Neural progenitor cell (in vitro differentiated cells): ENCODE measurements at regions not wholly inside any gene's neighbourhood (a gene's known extent, or its start where the extent isn't known, plus 50 kb on each side); places are given as distances from the start of the nearest gene placed in this dataset.
"Not testable (repeated sequence)": the region's sequence is repeated elsewhere in the genome, so short reads cannot be mapped to it uniquely, and the experiment has no call there.

ENCODE experiments used
- DNase-seq: peaks from one replicate; pipeline ENCODE4 v3.0.0-alpha.2; 2016; ENCODE audit warnings: low spot score
- H2AFZ ChIP-seq: fragments of 200-600 bp; sonication (generic); replicated peaks from 2 replicates; pipeline ENCODE4 v1.6.1; 2016; ENCODE audit warnings: antibody characterized with exemption
- H3F3A ChIP-seq: fragments of 200-600 bp; sonication (generic); 2 replicates; pipeline ENCODE4 v1.6.1; 2016; ENCODE audit warnings: antibody characterized with exemption, low read depth
- H3K27ac ChIP-seq: fragments of 200-600 bp; sonication (generic); 2 replicates; pipeline ENCODE4 v1.5.1; 2016; ENCODE audit warnings: mild to moderate bottlenecking
- H3K27me3 ChIP-seq: fragments of 200-600 bp; sonication (generic); 2 replicates; pipeline ENCODE4 v1.6.1; 2016; ENCODE audit warnings: mild to moderate bottlenecking, moderate library complexity
- H3K36me3 ChIP-seq: fragments of 200-600 bp; sonication (generic); 2 replicates; pipeline ENCODE4 v1.5.1; 2016
- H3K4me1 ChIP-seq: fragments of 200-600 bp; sonication (generic); 2 replicates; pipeline ENCODE4 v1.6.1; 2016; ENCODE audit warnings: mixed run types
- H3K4me2 ChIP-seq: fragments of 200-600 bp; sonication (generic); 2 replicates; pipeline ENCODE4 v1.6.1; 2016
- H3K4me3 ChIP-seq: fragments of 200-600 bp; sonication (generic); 2 replicates; pipeline ENCODE4 v1.5.1; 2016
- H3K79me2 ChIP-seq: fragments of 200-600 bp; sonication (generic); 2 replicates; pipeline ENCODE4 v1.6.1; 2016; ENCODE audit warnings: low read depth
- H3K9ac ChIP-seq: fragments of 200-600 bp; sonication (generic); 2 replicates; pipeline ENCODE4 v1.6.1; 2016
- H3K9me3 ChIP-seq: fragments of 200-600 bp; sonication (generic); 2 replicates; pipeline ENCODE4 v1.5.1; 2016; ENCODE audit warnings: low read depth
- H4K20me1 ChIP-seq: fragments of 200-600 bp; sonication (generic); 2 replicates; pipeline ENCODE4 v1.6.1; 2016; ENCODE audit warnings: low read depth
- H3K27ac Mint-ChIP-seq: 3 replicates; pipeline ENCODE4 v1.8.0; 2021; ENCODE audit warnings: mixed read lengths
- H3K27me3 Mint-ChIP-seq: 2 replicates; pipeline ENCODE4 v1.8.0; 2022; ENCODE audit warnings: low read depth, mild to moderate bottlenecking, inconsistent platforms, moderate library complexity, mixed read lengths; ENCODE audit not compliant: insufficient read depth
- H3K36me3 Mint-ChIP-seq: 3 replicates; pipeline ENCODE4 v1.8.0; 2021; ENCODE audit warnings: mixed read lengths
- H3K4me1 Mint-ChIP-seq: 3 replicates; pipeline ENCODE4 v1.8.0; 2021; ENCODE audit warnings: mixed read lengths
- H3K4me3 Mint-ChIP-seq: 3 replicates; pipeline ENCODE4 v1.8.0; 2021; ENCODE audit warnings: mild to moderate bottlenecking, moderate library complexity, mixed read lengths
- H3K9me3 Mint-ChIP-seq: 3 replicates; pipeline ENCODE4 v1.8.0; 2020; ENCODE audit warnings: mixed read lengths
- CTCF ChIP-seq: fragments of 200-600 bp; sonication (generic); IDR thresholded peaks from 2 replicates; pipeline ENCODE4 v1.5.1; 2017; ENCODE audit warnings: antibody characterized with exemption, mild to moderate bottlenecking
- EZH2 ChIP-seq: fragments of 200-600 bp; sonication (generic); IDR thresholded peaks from 2 replicates; pipeline ENCODE4 v1.6.1; 2017; ENCODE audit warnings: antibody characterized with exemption, mild to moderate bottlenecking, moderate library complexity
- EZH2phosphoT487 ChIP-seq: fragments of 200-600 bp; sonication (generic); IDR thresholded peaks from 2 replicates; pipeline ENCODE4 v1.6.1; 2017; ENCODE audit warnings: antibody characterized with exemption

- Histone ChIP-seq H3K79me2 (no peaks in the 10 kb centered on the region), H3K4me3 (no peak overlapping the region), H3K4me1 (no peaks in the 10 kb centered on the region), H2AFZ (no peak overlapping the region), H3K27ac (no peak overlapping the region), H3F3A (no peaks in the 10 kb centered on the region), H3K36me3 (no peaks in the 10 kb centered on the region), H3K9ac (no peak overlapping the region), H3K9me3 (no peaks in the 10 kb centered on the region), H3K4me2 (no peak overlapping the region), H3K27me3 (no peaks in the 10 kb centered on the region), H4K20me1 (no peaks in the 10 kb centered on the region)
- Mint-ChIP-seq H3K4me3 (no peak overlapping the region), H3K27ac (no peak overlapping the region), H3K9me3 (no peaks in the 10 kb centered on the region), H3K4me1 (peaks cover 3% of the 10 kb centered on the region), H3K36me3 (no peaks in the 10 kb centered on the region), H3K27me3 (no peaks in the 10 kb centered on the region)
- TF ChIP-seq EZH2 (no peak), EZH2phosphoT487 (no peak)
- no peak for DNase-seq
Measured at GRCh38 chr3:145906301-145906700, 254.7 kb downstream of the PLOD2 start.

- Histone ChIP-seq H3K79me2 (no peaks in the 10 kb centered on the region), H3K4me3 (no peak overlapping the region), H3K9me3 (no peaks in the 10 kb centered on the region), H3F3A (no peaks in the 10 kb centered on the region), H2AFZ (no peak overlapping the region), H3K4me1 (no peaks in the 10 kb centered on the region), H3K4me2 (no peak overlapping the region), H3K27ac (no peak overlapping the region), H3K27me3 (no peaks in the 10 kb centered on the region), H3K36me3 (no peaks in the 10 kb centered on the region), H4K20me1 (no peaks in the 10 kb centered on the region), H3K9ac (no peak overlapping the region)
- Mint-ChIP-seq H3K27ac (no peak overlapping the region), H3K9me3 (no peaks in the 10 kb centered on the region), H3K4me1 (peaks cover 3% of the 10 kb centered on the region), H3K36me3 (no peaks in the 10 kb centered on the region), H3K4me3 (no peak overlapping the region), H3K27me3 (no peaks in the 10 kb centered on the region)
- TF ChIP-seq EZH2 (no peak), CTCF (no peak), EZH2phosphoT487 (no peak)
- DNase-seq: no peak
Measured at GRCh38 chr3:145906755-145907154, 254.2 kb downstream of the PLOD2 start.

- no peaks in the 10 kb centered on the region for H3K36me3 ChIP-seq
- no peaks in the 10 kb centered on the region for H3K4me1 ChIP-seq
- H3K79me2 ChIP-seq: no peaks in the 10 kb centered on the region
- H3K36me3 Mint-ChIP-seq: no peaks in the 10 kb centered on the region
- H3F3A ChIP-seq: no peaks in the 10 kb centered on the region
- H3K4me3 Mint-ChIP-seq: no peak overlapping the region
- no peak overlapping the region for H3K27ac ChIP-seq
- H4K20me1 ChIP-seq: no peaks in the 10 kb centered on the region
- H3K27me3 ChIP-seq: no peaks in the 10 kb centered on the region
- no peaks in the 10 kb centered on the region for H3K4me1 Mint-ChIP-seq
- H3K27ac Mint-ChIP-seq: no peak overlapping the region
- no peak overlapping the region for H3K4me2 ChIP-seq
- no peak overlapping the region for H3K9ac ChIP-seq
- no peak overlapping the region for H2AFZ ChIP-seq
- DNase-seq: no peak
- no peak overlapping the region for H3K4me3 ChIP-seq
- H3K27me3 Mint-ChIP-seq: no peaks in the 10 kb centered on the region
- H3K9me3 ChIP-seq: no peaks in the 10 kb centered on the region
- no peaks in the 10 kb centered on the region for H3K9me3 Mint-ChIP-seq
- no peak for TF ChIP-seq CTCF
- TF ChIP-seq EZH2phosphoT487: no peak
- no peak for TF ChIP-seq EZH2
Measured at GRCh38 chr3:145911016-145911415, 250.0 kb downstream of the PLOD2 start.

- no peak overlapping the region for H3K27ac ChIP-seq
- no peaks in the 10 kb centered on the region for H3K4me1 ChIP-seq
- H3K9me3 Mint-ChIP-seq: peaks cover 12% of the 10 kb centered on the region
- no peak overlapping the region for H3K27ac Mint-ChIP-seq
- no peak overlapping the region for H3K9ac ChIP-seq
- H3K4me1 Mint-ChIP-seq: no peaks in the 10 kb centered on the region
- no peaks in the 10 kb centered on the region for H3K27me3 ChIP-seq
- no peaks in the 10 kb centered on the region for H3K36me3 Mint-ChIP-seq
- no peak overlapping the region for H3K4me3 ChIP-seq
- no peak overlapping the region for H2AFZ ChIP-seq
- no peaks in the 10 kb centered on the region for H4K20me1 ChIP-seq
- no peak for DNase-seq
- H3F3A ChIP-seq: no peaks in the 10 kb centered on the region
- TF ChIP-seq CTCF (no peak), EZH2 (no peak), EZH2phosphoT487 (no peak)
- H3K4me3 Mint-ChIP-seq: no peak overlapping the region
- H3K27me3 Mint-ChIP-seq: no peaks in the 10 kb centered on the region
- no peaks in the 10 kb centered on the region for H3K79me2 ChIP-seq
- H3K36me3 ChIP-seq: no peaks in the 10 kb centered on the region
- H3K4me2 ChIP-seq: no peak overlapping the region
- peaks cover 8% of the 10 kb centered on the region for H3K9me3 ChIP-seq
Measured at GRCh38 chr3:145915787-145916186, 245.2 kb downstream of the PLOD2 start.

GRCh38 chr3:145927736-145928135 is 233.2 kb downstream of the PLOD2 start:
- not testable (repeated sequence) for H3K36me3 ChIP-seq, H3K27me3 Mint-ChIP-seq, H3K79me2 ChIP-seq, H3K27ac Mint-ChIP-seq, H3K4me1 Mint-ChIP-seq, H3K9ac ChIP-seq, H3K27ac ChIP-seq, H3K9me3 ChIP-seq, H3F3A ChIP-seq, H3K9me3 Mint-ChIP-seq, H4K20me1 ChIP-seq, H3K4me3 ChIP-seq, H2AFZ ChIP-seq, DNase-seq, H3K4me3 Mint-ChIP-seq, H3K4me1 ChIP-seq, H3K36me3 Mint-ChIP-seq, H3K4me2 ChIP-seq, H3K27me3 ChIP-seq
